HFFc6 (cell line): ENCODE measurements at regions not wholly inside any gene's neighbourhood (a gene's known extent, or its start where the extent isn't known, plus 50 kb on each side); places are given as distances from the start of the nearest gene placed in this dataset.

ENCODE experiments used
- DNase-seq: peaks from one replicate; pipeline ENCODE4 v3.0.0-alpha.2; 2018
- H3K27ac Mint-ChIP-seq: 2 replicates; pipeline ENCODE4 v1.8.0; 2020; ENCODE audit warnings: mild to moderate bottlenecking, mixed read lengths
- H3K27me3 Mint-ChIP-seq: 2 replicates; pipeline ENCODE4 v1.8.0; 2021; ENCODE audit warnings: mild to moderate bottlenecking, moderate library complexity, mixed read lengths; ENCODE audit not compliant: insufficient read depth
- H3K36me3 Mint-ChIP-seq: 2 replicates; pipeline ENCODE4 v1.8.0; 2021; ENCODE audit warnings: low read depth, mixed read lengths
- H3K4me1 Mint-ChIP-seq: 2 replicates; pipeline ENCODE4 v1.8.0; 2020; ENCODE audit warnings: low read depth, mixed read lengths
- H3K4me3 Mint-ChIP-seq: 2 replicates; pipeline ENCODE4 v1.8.0; 2020; ENCODE audit warnings: mild to moderate bottlenecking, moderate library complexity, mixed read lengths
- H3K9me3 Mint-ChIP-seq: 2 replicates; pipeline ENCODE4 v1.8.0; 2020; ENCODE audit warnings: mild to moderate bottlenecking, mixed read lengths
- CTCF ChIP-seq: fragments of 200-600 bp; sonication (generic); IDR thresholded peaks from 2 replicates; pipeline ENCODE4 v1.5.0; 2021; ENCODE audit warnings: antibody characterized with exemption, mild to moderate bottlenecking

GRCh38 chr5:144812763-144813162, 642.1 kb downstream of the KCTD16 start:
- peaks cover 2% of the 10 kb centered on the region; the same call in 1 of the 2 replicates for H3K27me3 Mint-ChIP-seq
- DNase-seq: peak; percentile 99
- H3K4me3 Mint-ChIP-seq: peak overlapping the region; percentile 59
- peaks cover 15% of the 10 kb centered on the region for H3K36me3 Mint-ChIP-seq
- peaks cover 47% of the 10 kb centered on the region for H3K4me1 Mint-ChIP-seq
- no peak for TF ChIP-seq CTCF
- peak overlapping the region; percentile 87 for H3K27ac Mint-ChIP-seq
- H3K9me3 Mint-ChIP-seq: no peaks in the 10 kb centered on the region

GRCh38 chr5:144800169-144800568, 629.5 kb downstream of the KCTD16 start:
- Mint-ChIP-seq H3K27me3 (no peaks in the 10 kb centered on the region), H3K4me3 (no peak overlapping the region), H3K27ac (no peak overlapping the region), H3K36me3 (no peaks in the 10 kb centered on the region), H3K4me1 (peaks cover 18% of the 10 kb centered on the region), H3K9me3 (no peaks in the 10 kb centered on the region)
- no peak for DNase-seq
- TF ChIP-seq CTCF: no peak

GRCh38 chr5:144798595-144798994, 627.9 kb downstream of the KCTD16 start:
- Mint-ChIP-seq H3K4me1 (peaks cover 32% of the 10 kb centered on the region), H3K27me3 (peaks cover 5% of the 10 kb centered on the region; the same call in 1 of the 2 replicates), H3K9me3 (no peaks in the 10 kb centered on the region), H3K4me3 (no peak overlapping the region), H3K36me3 (no peaks in the 10 kb centered on the region), H3K27ac (no peak overlapping the region)
- no peak for TF ChIP-seq CTCF
- no peak for DNase-seq

- H3K27ac Mint-ChIP-seq: no peak overlapping the region
- peak overlapping the region; percentile 49; the same call in 1 of the 2 replicates for H3K4me3 Mint-ChIP-seq
- peaks cover 12% of the 10 kb centered on the region for H3K9me3 Mint-ChIP-seq
- no peak for TF ChIP-seq CTCF
- H3K4me1 Mint-ChIP-seq: peaks cover 26% of the 10 kb centered on the region
- H3K27me3 Mint-ChIP-seq: peaks cover 6% of the 10 kb centered on the region; the same call in 1 of the 2 replicates
- peak; percentile 6 for DNase-seq
- peaks cover 16% of the 10 kb centered on the region for H3K36me3 Mint-ChIP-seq
Measured at GRCh38 chr5:144794922-144795321, 624.2 kb downstream of the KCTD16 start.

- no peak for DNase-seq
- no peak overlapping the region for H3K4me3 Mint-ChIP-seq
- H3K36me3 Mint-ChIP-seq: peaks cover 16% of the 10 kb centered on the region
- TF ChIP-seq CTCF: no peak
- peaks cover 4% of the 10 kb centered on the region; the same call in 1 of the 2 replicates for H3K27me3 Mint-ChIP-seq
- no peaks in the 10 kb centered on the region for H3K4me1 Mint-ChIP-seq
- H3K27ac Mint-ChIP-seq: no peak overlapping the region
- H3K9me3 Mint-ChIP-seq: peaks cover 12% of the 10 kb centered on the region
Measured at GRCh38 chr5:144788556-144788955, 617.9 kb downstream of the KCTD16 start.

- TF ChIP-seq CTCF: no peak
- peaks cover 16% of the 10 kb centered on the region for H3K36me3 Mint-ChIP-seq
- no peak overlapping the region for H3K27ac Mint-ChIP-seq
- no peaks in the 10 kb centered on the region for H3K4me1 Mint-ChIP-seq
- DNase-seq: no peak
- peaks cover 4% of the 10 kb centered on the region; the same call in 1 of the 2 replicates for H3K27me3 Mint-ChIP-seq
- peaks cover 12% of the 10 kb centered on the region for H3K9me3 Mint-ChIP-seq
- H3K4me3 Mint-ChIP-seq: no peak overlapping the region
Measured at GRCh38 chr5:144788046-144788445, 617.4 kb downstream of the KCTD16 start.
